ENCODE measurements at regions not wholly inside any gene's neighbourhood (a gene's known extent, or its start where the extent isn't known, plus 50 kb on each side); places are given as distances from the start of the nearest gene placed in this dataset.

- TF ChIP-seq CTCF (IDR thresholded peaks at IDR 0.05) (no peak), POLR2A (IDR thresholded peaks at IDR 0.05) (no peak)
These were observed 142.4 kb upstream of the TMC3 start for GRCh38 chr15:81516461-81516860.
